ENCODE measurements at regions not wholly inside any gene's neighbourhood (a gene's known extent, or its start where the extent isn't known, plus 50 kb on each side); places are given as distances from the start of the nearest gene placed in this dataset.

- no peak for TF ChIP-seq MXI1 (IDR thresholded peaks at IDR 0.05; ENCODE audit: borderline replicate concordance, low read depth, low read length)
Measured at GRCh38 chr10:101293007-101293723, 60.8 kb upstream of the BTRC start (continued).

- Histone ChIP-seq H3K14ac (replicated peaks; ENCODE audit: low read depth, low read length) (no peak overlapping the region), H3K4me2 (ENCODE audit: low read depth, low read length) (no peak overlapping the region)
- BruUV-seq (replicated peaks): no TSS peak
- TF ChIP-seq MAFK (IDR thresholded peaks at IDR 0.05; ENCODE audit: low read depth, low read length): no peak
- no peak for TF ChIP-seq NFE2L2 (IDR thresholded peaks at IDR 0.05; ENCODE audit: low read depth, low read length)
- no peak for TF ChIP-seq FOS (IDR thresholded peaks at IDR 0.05; ENCODE audit: low read depth, low read length)
- no peak for TF ChIP-seq MXI1 (IDR thresholded peaks at IDR 0.05; ENCODE audit: borderline replicate concordance, low read depth, low read length)
- no peak for TF ChIP-seq POLR2A (IDR thresholded peaks at IDR 0.05; ENCODE audit: low read depth, low read length)
- no peak for TF ChIP-seq CEBPB (IDR thresholded peaks at IDR 0.05; ENCODE audit: low read depth, low read length)
- no peak for TF ChIP-seq USF2 (IDR thresholded peaks at IDR 0.05; ENCODE audit: low read depth, low read length)
- TF ChIP-seq RAD21 (IDR thresholded peaks at IDR 0.05; ENCODE audit: low read length): no peak
- TF ChIP-seq SMC3 (IDR thresholded peaks at IDR 0.05; ENCODE audit: low read depth, low read length): no peak
- TF ChIP-seq CHD1 (IDR thresholded peaks at IDR 0.05; ENCODE audit: low read depth, low read length): no peak
- no peak for TF ChIP-seq MAZ (IDR thresholded peaks at IDR 0.05; ENCODE audit: borderline replicate concordance, low read depth, low read length)
- no peak for TF ChIP-seq CTCF (conservative IDR thresholded peaks at IDR 0.05; ENCODE audit: low read depth, low read length)
- TF ChIP-seq RCOR1 (IDR thresholded peaks at IDR 0.05; ENCODE audit: insufficient replicate concordance, low read length): no peak
Measured at GRCh38 chr10:101294109-101294508, 59.9 kb upstream of the BTRC start.

More at GRCh38 chr10:101294109-101294508, 59.9 kb upstream of the BTRC start:
- Histone ChIP-seq H3K23ac (ENCODE audit: low read depth, low read length) (no peak overlapping the region), H2BK15ac (ENCODE audit: low read depth, low read length) (no peak overlapping the region), H4K8ac (ENCODE audit: low read depth in 2 of 2, low read length in 2 of 2) (no peak overlapping the region), H3K9me1 (ENCODE audit: insufficient read depth, low read length) (0 out of 2 replicates have a peak, but pooled peaks cover 4% of the 10 kb centered on the region), H2AK9ac (replicated peaks; ENCODE audit: low read depth, low read length, poor library complexity) (no peak overlapping the region), H3K4me1 (ENCODE audit: control insufficient read depth, insufficient read depth, low read length) (no peaks in the 10 kb centered on the region), H2BK120ac (ENCODE audit: low read depth, low read length) (no peak overlapping the region), H2BK20ac (ENCODE audit: low read depth, low read length) (no peak overlapping the region), H3K9ac (ENCODE audit: low read depth, low read length) (no peak overlapping the region), H3K27ac (ENCODE audit: insufficient read depth, low read length) (no peak overlapping the region), H3K4me3 (ENCODE audit: insufficient read depth, low read depth, low read length) (no peak overlapping the region), H3K18ac (ENCODE audit: low read depth, low read length) (no peak overlapping the region), H4K20me1 (ENCODE audit: insufficient read depth, low read length) (0 out of 2 replicates have a peak, but pooled peaks cover 3% of the 10 kb centered on the region), H3K9me3 (ENCODE audit: control insufficient read depth, insufficient read depth, low read length) (no peaks in the 10 kb centered on the region), H2BK5ac (ENCODE audit: low read depth, low read length, poor library complexity, severe bottlenecking) (no peak overlapping the region), H3K79me1 (ENCODE audit: low read depth in 1 of 2, low read length in 2 of 2) (no peaks in the 10 kb centered on the region), H2AFZ (replicated peaks; ENCODE audit: low read length, poor library complexity) (no peak overlapping the region), H4K5ac (ENCODE audit: low read depth, low read length) (no peak overlapping the region), H3K4ac (ENCODE audit: low read depth, low read length) (no peak overlapping the region), H3K27me3 (ENCODE audit: control insufficient read depth, insufficient read depth, low read length) (peaks cover 80% of the 10 kb centered on the region), H3K56ac (ENCODE audit: extremely low read depth, insufficient read depth, low read length) (no peak overlapping the region), H4K91ac (ENCODE audit: insufficient read depth, low read depth, low read length) (no peak overlapping the region), H2AK5ac (ENCODE audit: low read depth, low read length) (no peak overlapping the region), H3K36me3 (ENCODE audit: control insufficient read depth, insufficient read depth, low read length) (no peaks in the 10 kb centered on the region)
- dilution Hi-C loops (cut with HindIII; ENCODE audit: low sequenced_read_pairs, unreplicated experiment) (loop anchor here (25.0 kb wide), 1 partner anchor 168 kb away; no protein-coding TSS in a partner anchor), in situ Hi-C loops (cut with MboI; ENCODE audit: low sequenced_read_pairs) (loop anchor here (5.0 to 25.0 kb wide), 2 partner anchors 82 to 143 kb away; no protein-coding TSS in a partner anchor), intact Hi-C loops (cut with micrococcal nuclease) (loop anchor here (10.0 kb wide), 1 partner anchor 491 kb away; the partner anchor contains the start of gene NPM3)
- DNase-seq (no peak), ATAC-seq (ENCODE audit: low read depth) (no peak)
- WGBS, 2 experiments (ENCODE audit: extremely low coverage in 2 of 2, insufficient read length in 1 of 2): 83% methylated on average over 1 of the region's 3 CpGs; no CpG with 5 or more reads in 1 of the 2 experiments
- ChIA-PET CTCF (interaction anchor here (1.4 to 1.7 kb wide), 2 partner anchors 19 to 80 kb away, joined by 4 read pairs; no protein-coding TSS in a partner anchor), POLR2A (ENCODE audit: unreplicated experiment) (no interaction called here)
